ENCODE measurements at regions not wholly inside any gene's neighbourhood (a gene's known extent, or its start where the extent isn't known, plus 50 kb on each side); places are given as distances from the start of the nearest gene placed in this dataset.

DNA sequence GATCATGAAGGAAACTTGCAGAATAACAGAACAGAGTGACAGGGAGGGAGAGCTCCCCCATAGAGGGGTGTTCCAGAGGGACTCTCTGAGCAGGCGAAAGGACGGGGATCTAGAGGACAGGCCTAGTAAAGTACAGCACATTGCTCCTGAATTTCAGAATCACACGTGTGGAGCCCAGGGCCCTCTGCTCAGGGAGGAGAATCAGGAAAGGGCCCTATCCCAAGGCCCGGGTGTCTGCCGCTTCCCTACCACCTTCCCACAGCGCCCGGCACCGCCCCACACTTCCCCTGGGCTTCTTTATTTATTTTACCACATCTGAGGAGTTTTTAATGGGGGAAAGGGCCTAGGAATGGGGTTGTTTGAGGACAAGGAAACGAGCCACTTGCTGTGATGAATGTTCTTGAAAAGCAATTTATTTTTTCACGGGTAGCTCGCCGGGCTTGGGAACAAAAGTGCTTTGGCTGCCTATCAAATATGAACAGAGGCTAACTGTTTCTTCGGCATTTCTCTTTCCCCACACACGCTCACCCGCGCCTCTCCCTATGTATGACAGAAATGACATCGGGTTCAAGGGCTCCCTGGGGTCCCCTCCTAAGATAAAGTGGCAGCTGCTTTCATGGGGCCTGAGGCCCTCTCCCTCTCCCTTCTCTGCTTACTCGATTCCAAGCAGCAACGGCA is 79.3 kb upstream of the GLI2 start:
- TF ChIP-seq POLR2AphosphoS5 (IDR thresholded peaks at IDR 0.05) (peak; percentile 49), EP300 (IDR thresholded peaks at IDR 0.05) (no peak)

Data from gastroesophageal sphincter (tissue), 2 donors.